HEK293 (cell line): ENCODE measurements at regions not wholly inside any gene's neighbourhood (a gene's known extent, or its start where the extent isn't known, plus 50 kb on each side); places are given as distances from the start of the nearest gene placed in this dataset.

Experiments
- CTCF ChIA-PET: fragments of 350-600 bp; formaldehyde crosslinking; extraction: SDS; loops from one replicate; lab custom pipeline; 2021; ENCODE audit warnings: antibody characterized with exemption; lab: Yijun Ruan, JAX
- POLR2A ChIA-PET: fragments of 300-600 bp; formaldehyde crosslinking; extraction: SDS; loops from one replicate; lab custom pipeline; 2020; ENCODE audit warnings: antibody characterized with exemption, inconsistent platforms; lab: Yijun Ruan, JAX
- H3K27ac ChIP-seq: fragments of 200-500 bp; sonication (Bioruptor generic); 2 replicates; pipeline ENCODE4 v1.5.1; 2014; ENCODE audit warnings: low read depth, low read length, control low read depth, inconsistent platforms; ENCODE audit errors: extremely low read depth
- H3K36me3 ChIP-seq, 2 experiments: fragments of 200-500 bp in 1 of 2; sonication (Bioruptor generic) in 1 of 2; 1 replicate in 1 of 2; 2 replicates in 1 of 2; pipeline ENCODE4 v1.5.1; 2014 to 2017; ENCODE audit warnings: inconsistent platforms in 2 of 2, low read length in 2 of 2; ENCODE audit not compliant: control insufficient read depth in 2 of 2, insufficient read depth in 1 of 2
- H3K4me1 ChIP-seq: fragments of 200-500 bp; sonication (Bioruptor generic); 2 replicates; pipeline ENCODE4 v1.5.1; 2014; ENCODE audit warnings: mild to moderate bottlenecking, low read length, inconsistent platforms; ENCODE audit not compliant: control insufficient read depth, insufficient read depth
- H3K4me3 ChIP-seq: 2 replicates; pipeline ENCODE4 v1.5.1; 2011; ENCODE audit warnings: low read depth, mild to moderate bottlenecking, control low read depth, low read length, moderate library complexity
- H3K9me3 ChIP-seq: fragments of 200-500 bp; sonication (Bioruptor generic); 2 replicates; pipeline ENCODE4 v1.5.1; 2014; ENCODE audit warnings: low read depth, low read length, inconsistent platforms; ENCODE audit not compliant: control insufficient read depth, insufficient read depth
- EGR2 ChIP-seq: fragments of 450-650 bp; formaldehyde crosslinking; IDR thresholded peaks from 2 replicates; pipeline ENCODE4 v1.5.1; 2016; ENCODE audit warnings: low read depth, missing biosample characterization, missing genetic modification characterization
- GLIS1 ChIP-seq: fragments of 450-650 bp; formaldehyde crosslinking; IDR thresholded peaks from 2 replicates; pipeline ENCODE4 v1.5.1; 2016; ENCODE audit warnings: missing biosample characterization, missing genetic modification characterization
- GLIS2 ChIP-seq: fragments of 450-650 bp; formaldehyde crosslinking; IDR thresholded peaks from 2 replicates; pipeline ENCODE4 v1.5.1; 2016; ENCODE audit warnings: missing biosample characterization, missing genetic modification characterization
- IKZF3 ChIP-seq: fragments of 450-650 bp; IDR thresholded peaks from 2 replicates; pipeline ENCODE4 v1.5.0; 2018; ENCODE audit warnings: missing biosample characterization, mild to moderate bottlenecking, missing genetic modification characterization, moderate library complexity
- REPIN1 ChIP-seq: fragments of 450-650 bp; formaldehyde crosslinking; IDR thresholded peaks from 2 replicates; pipeline ENCODE4 v1.5.1; 2017; ENCODE audit warnings: missing biosample characterization, missing genetic modification characterization, low read depth
- YY1 ChIP-seq: fragments of 450-650 bp; formaldehyde crosslinking; IDR thresholded peaks from 2 replicates; pipeline ENCODE4 v1.5.1; 2018; ENCODE audit warnings: missing biosample characterization, missing genetic modification characterization
- ZBTB6 ChIP-seq: fragments of 450-650 bp; formaldehyde crosslinking; IDR thresholded peaks from 2 replicates; pipeline ENCODE4 v1.5.1; 2017; ENCODE audit warnings: missing biosample characterization, missing genetic modification characterization
- ZBTB7A ChIP-seq: fragments of 450-650 bp; formaldehyde crosslinking; IDR thresholded peaks from 2 replicates; pipeline ENCODE4 v1.5.1; 2016; ENCODE audit warnings: low read depth, missing biosample characterization, missing genetic modification characterization
- ZBTB8A ChIP-seq: fragments of 450-650 bp; formaldehyde crosslinking; IDR thresholded peaks from 2 replicates; pipeline ENCODE4 v1.5.1; 2016; ENCODE audit warnings: missing biosample characterization, missing genetic modification characterization
- ZNF132 ChIP-seq: fragments of 450-650 bp; formaldehyde crosslinking; IDR thresholded peaks from 2 replicates; pipeline ENCODE4 v1.5.1; 2017; ENCODE audit warnings: missing biosample characterization, missing genetic modification characterization, borderline replicate concordance
- ZNF138 ChIP-seq: fragments of 450-650 bp; formaldehyde crosslinking; IDR thresholded peaks from 2 replicates; pipeline ENCODE4 v1.5.1; 2016; ENCODE audit warnings: missing biosample characterization, missing genetic modification characterization, borderline replicate concordance
- ZNF146 ChIP-seq: fragments of 450-650 bp; formaldehyde crosslinking; IDR thresholded peaks from 2 replicates; pipeline ENCODE4 v1.5.1; 2016; ENCODE audit warnings: missing biosample characterization, missing genetic modification characterization
- ZNF148 ChIP-seq: fragments of 450-650 bp; formaldehyde crosslinking; IDR thresholded peaks from 2 replicates; pipeline ENCODE4 v1.5.0; 2017; ENCODE audit warnings: missing biosample characterization, missing genetic modification characterization, borderline replicate concordance
- ZNF169 ChIP-seq: fragments of 450-650 bp; formaldehyde crosslinking; IDR thresholded peaks from 2 replicates; pipeline ENCODE4 v1.5.1; 2016; ENCODE audit warnings: missing biosample characterization, missing genetic modification characterization
- ZNF24 ChIP-seq: fragments of 450-650 bp; formaldehyde crosslinking; IDR thresholded peaks from 2 replicates; pipeline ENCODE4 v1.5.1; 2016; ENCODE audit warnings: missing biosample characterization, missing genetic modification characterization
- ZNF280D ChIP-seq: fragments of 450-650 bp; formaldehyde crosslinking; IDR thresholded peaks from 2 replicates; pipeline ENCODE4 v1.5.1; 2016; ENCODE audit warnings: missing biosample characterization, missing genetic modification characterization
- ZNF292 ChIP-seq: fragments of 450-650 bp; formaldehyde crosslinking; IDR thresholded peaks from 2 replicates; pipeline ENCODE4 v1.5.1; 2016; ENCODE audit warnings: low read depth, missing biosample characterization, missing genetic modification characterization, borderline replicate concordance
- ZNF302 ChIP-seq: fragments of 450-650 bp; formaldehyde crosslinking; IDR thresholded peaks from 2 replicates; pipeline ENCODE4 v1.5.1; 2016; ENCODE audit warnings: missing biosample characterization, missing genetic modification characterization, low read depth
- ZNF423 ChIP-seq: fragments of 450-650 bp; formaldehyde crosslinking; IDR thresholded peaks from 2 replicates; pipeline ENCODE4 v1.5.1; 2016; ENCODE audit warnings: missing biosample characterization, missing genetic modification characterization
- ZNF521 ChIP-seq: fragments of 450-650 bp; formaldehyde crosslinking; IDR thresholded peaks from 2 replicates; pipeline ENCODE4 v1.5.1; 2017; ENCODE audit warnings: missing biosample characterization, mild to moderate bottlenecking, missing genetic modification characterization
- ZNF623 ChIP-seq: fragments of 450-650 bp; formaldehyde crosslinking; IDR thresholded peaks from 2 replicates; pipeline ENCODE4 v1.5.1; 2016; ENCODE audit warnings: missing biosample characterization, missing genetic modification characterization
- ZNF624 ChIP-seq: fragments of 450-650 bp; formaldehyde crosslinking; IDR thresholded peaks from 2 replicates; pipeline ENCODE4 v1.5.1; 2017; ENCODE audit warnings: missing biosample characterization, missing genetic modification characterization
- ZNF776 ChIP-seq: fragments of 450-650 bp; formaldehyde crosslinking; IDR thresholded peaks from 2 replicates; pipeline ENCODE4 v1.5.0; 2017; ENCODE audit warnings: missing biosample characterization, missing genetic modification characterization, borderline replicate concordance

- no peak for TF ChIP-seq ZNF521 (tag by site-specific recombination)
- TF ChIP-seq, all 188 proteins: peak for 0
Observed at GRCh38 chr6:93962566-93962965, 543.2 kb upstream of the EPHA7 start (continued).

GRCh38 chr6:93954584-93954983 is 535.2 kb upstream of the EPHA7 start:
- no peak overlapping the region for H3K4me3 ChIP-seq
- H3K9me3 ChIP-seq, result no peaks in the 10 kb centered on the region
- H3K4me1 ChIP-seq, result no peaks in the 10 kb centered on the region
- H3K36me3 ChIP-seq, result no peaks in the 10 kb centered on the region
- TF ChIP-seq ZNF623 (tag by site-specific recombination) (no peak), ZNF423 (no peak)
- H3K27ac ChIP-seq, result no peak overlapping the region
- ChIA-PET CTCF (interaction anchor here (0.6 kb wide), 1 partner anchor 31 kb away, joined by 4 read pairs; no protein-coding TSS in a partner anchor), POLR2A (no interaction called here)

- Histone ChIP-seq H3K4me3 (no peak overlapping the region), H3K9me3 (no peaks in the 10 kb centered on the region), H3K27ac (no peak overlapping the region), H3K4me1 (no peaks in the 10 kb centered on the region), H3K36me3 (no peaks in the 10 kb centered on the region)
- POLR2A ChIA-PET, result no interaction called here
- TF ChIP-seq YY1 (tag by site-specific recombination), result no peak
- TF ChIP-seq ZBTB7A (tag by site-specific recombination), result no peak
- CTCF ChIA-PET, result interaction anchor here (0.5 kb wide), 1 partner anchor 436 kb away, joined by 4 read pairs; no protein-coding TSS in a partner anchor
Observed at GRCh38 chr6:93943661-93944060, 524.3 kb upstream of the EPHA7 start.

- Histone ChIP-seq H3K4me3 (no peak overlapping the region), H3K4me1 (no peaks in the 10 kb centered on the region), H3K36me3 (no peaks in the 10 kb centered on the region), H3K27ac (no peak overlapping the region), H3K9me3 (no peaks in the 10 kb centered on the region)
- POLR2A ChIA-PET, result no interaction called here
- TF ChIP-seq GLIS1 (tag by site-specific recombination) (no peak), ZNF24 (no peak), GLIS2 (tag by site-specific recombination) (no peak), ZBTB6 (no peak), ZNF146 (no peak), ZNF148 (tag by site-specific recombination) (no peak), ZBTB8A (no peak)
- TF ChIP-seq, all 188 proteins: peak for 0
- CTCF ChIA-PET, result no interaction called here
Observed at GRCh38 chr6:93940381-93940780, 521.0 kb upstream of the EPHA7 start.

GRCh38 chr6:93932175-93932574 is 512.8 kb upstream of the EPHA7 start:
- no peak overlapping the region for H3K27ac ChIP-seq
- H3K4me3 ChIP-seq, result no peak overlapping the region
- POLR2A ChIA-PET, result no interaction called here
- H3K36me3 ChIP-seq, result no peaks in the 10 kb centered on the region
- H3K9me3 ChIP-seq, result no peaks in the 10 kb centered on the region
- CTCF ChIA-PET, result no interaction called here
- H3K4me1 ChIP-seq, result no peaks in the 10 kb centered on the region
- TF ChIP-seq ZNF302, result no peak
- TF ChIP-seq ZNF132 (tag by site-specific recombination), result no peak
- no peak for TF ChIP-seq ZNF292
- no peak for TF ChIP-seq ZNF138 (tag by site-specific recombination)
- no peak for TF ChIP-seq EGR2 (tag by site-specific recombination)
- TF ChIP-seq REPIN1 (tag by site-specific recombination), result no peak
- TF ChIP-seq ZNF169 (tag by site-specific recombination), result no peak
- TF ChIP-seq ZNF776 (tag by site-specific recombination), result no peak
- no peak for TF ChIP-seq ZNF280D
- TF ChIP-seq ZNF624 (tag by site-specific recombination), result no peak
- no peak for TF ChIP-seq IKZF3 (tag by site-specific recombination)
